Epithelial cell of esophagus (primary cell): ENCODE measurements at regions not wholly inside any gene's neighbourhood (a gene's known extent, or its start where the extent isn't known, plus 50 kb on each side); places are given as distances from the start of the nearest gene placed in this dataset.
A peak's percentile ranks its signal among the peaks of the same experiment; 100 is the strongest.
"Not testable (repeated sequence)": the region's sequence is repeated elsewhere in the genome, so short reads cannot be mapped to it uniquely, and the experiment has no call there.

Experiments used
- DNase-seq: peaks from one replicate; pipeline ENCODE4 v3.0.0; 2010; ENCODE audit warnings: low read depth
- H3K4me3 ChIP-seq: 2 replicates; pipeline ENCODE4 v1.5.1; 2011; ENCODE audit warnings: mild to moderate bottlenecking, low read length, control low read depth
- TF ChIP-seq, protein P1 (sequence below): IDR thresholded peaks from 2 replicates; pipeline ENCODE4 v1.5.1; 2011; ENCODE audit warnings: low read depth, mild to moderate bottlenecking, low read length, control low read depth, inconsistent platforms; ENCODE audit not compliant: insufficient read depth; ENCODE audit errors: missing control alignments

- DNase-seq: peak; percentile 84
- H3K4me3 ChIP-seq: no peak overlapping the region
- TF ChIP-seq, protein P1, sequence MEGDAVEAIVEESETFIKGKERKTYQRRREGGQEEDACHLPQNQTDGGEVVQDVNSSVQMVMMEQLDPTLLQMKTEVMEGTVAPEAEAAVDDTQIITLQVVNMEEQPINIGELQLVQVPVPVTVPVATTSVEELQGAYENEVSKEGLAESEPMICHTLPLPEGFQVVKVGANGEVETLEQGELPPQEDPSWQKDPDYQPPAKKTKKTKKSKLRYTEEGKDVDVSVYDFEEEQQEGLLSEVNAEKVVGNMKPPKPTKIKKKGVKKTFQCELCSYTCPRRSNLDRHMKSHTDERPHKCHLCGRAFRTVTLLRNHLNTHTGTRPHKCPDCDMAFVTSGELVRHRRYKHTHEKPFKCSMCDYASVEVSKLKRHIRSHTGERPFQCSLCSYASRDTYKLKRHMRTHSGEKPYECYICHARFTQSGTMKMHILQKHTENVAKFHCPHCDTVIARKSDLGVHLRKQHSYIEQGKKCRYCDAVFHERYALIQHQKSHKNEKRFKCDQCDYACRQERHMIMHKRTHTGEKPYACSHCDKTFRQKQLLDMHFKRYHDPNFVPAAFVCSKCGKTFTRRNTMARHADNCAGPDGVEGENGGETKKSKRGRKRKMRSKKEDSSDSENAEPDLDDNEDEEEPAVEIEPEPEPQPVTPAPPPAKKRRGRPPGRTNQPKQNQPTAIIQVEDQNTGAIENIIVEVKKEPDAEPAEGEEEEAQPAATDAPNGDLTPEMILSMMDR: no peak
Measured at GRCh38 chr20:23143986-23144690, 58.0 kb upstream of the CD93 start.

DNA sequence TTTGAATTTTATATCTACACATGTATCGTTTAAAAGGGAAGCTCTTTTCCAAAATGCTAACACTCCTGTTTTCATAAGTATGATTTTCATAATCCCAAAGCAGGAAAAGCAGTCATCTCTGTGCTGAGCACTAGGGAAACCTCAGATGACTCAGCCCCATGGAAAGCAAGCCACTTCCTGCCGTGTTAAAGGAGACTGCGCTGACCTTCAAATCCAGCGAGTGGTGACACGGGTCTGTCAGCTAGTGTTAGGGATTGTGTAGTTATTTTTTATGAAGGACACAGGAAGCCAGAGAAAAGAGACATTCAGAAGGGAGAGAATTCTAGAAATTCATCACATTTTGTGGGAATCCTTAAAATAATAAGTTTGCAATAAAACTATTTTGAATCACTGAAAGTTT, 57.0 kb upstream of the CD93 start:
- TF ChIP-seq, protein P1: no peak
- no peak overlapping the region for H3K4me3 ChIP-seq
- DNase-seq: peak; percentile 91

DNA sequence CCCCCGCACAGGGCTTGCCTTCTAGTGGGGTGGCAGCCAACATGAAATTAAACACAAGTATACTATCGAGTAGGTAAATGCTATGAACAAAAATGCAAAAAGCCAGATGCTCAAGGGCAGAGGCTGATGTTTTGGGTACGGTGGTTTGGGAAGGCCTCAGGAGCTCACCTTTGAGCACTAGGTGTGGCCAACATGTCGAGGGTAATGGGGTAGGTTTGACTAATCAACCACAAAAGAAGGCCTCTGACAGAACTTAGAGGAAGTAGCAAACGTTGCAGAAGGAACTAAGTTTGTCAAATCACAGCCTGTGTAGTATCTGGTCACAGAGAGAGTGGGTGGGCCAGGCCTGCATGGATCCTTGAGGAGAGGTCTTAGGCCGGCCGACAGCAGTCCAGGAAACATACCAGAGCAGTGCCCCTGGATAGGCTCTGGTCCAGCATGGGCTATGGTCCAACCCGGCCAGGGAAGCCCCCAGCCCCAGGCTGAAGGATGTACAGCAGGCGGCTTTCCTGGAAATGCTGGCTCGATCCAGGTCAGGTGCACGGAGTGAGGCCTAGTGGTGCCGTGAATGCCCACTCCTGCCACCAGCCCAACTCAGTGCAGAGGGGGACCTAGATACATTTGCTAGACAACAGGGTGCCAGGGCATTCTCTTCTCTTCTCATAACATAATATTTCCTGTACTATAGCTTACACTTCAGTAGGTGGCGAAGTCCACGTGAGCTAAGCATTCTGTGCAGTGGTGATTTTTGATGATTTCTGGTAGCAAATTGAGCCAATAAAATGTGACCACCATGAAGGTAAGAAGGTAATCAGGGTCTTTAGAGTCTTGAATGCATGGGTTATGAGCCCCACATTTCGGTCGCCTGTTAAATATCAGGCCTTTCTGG, 56.3 kb upstream of the CD93 start:
- H3K4me3 ChIP-seq: no peak overlapping the region
- DNase-seq: peak; percentile 45
- TF ChIP-seq, protein P1: no peak

DNA sequence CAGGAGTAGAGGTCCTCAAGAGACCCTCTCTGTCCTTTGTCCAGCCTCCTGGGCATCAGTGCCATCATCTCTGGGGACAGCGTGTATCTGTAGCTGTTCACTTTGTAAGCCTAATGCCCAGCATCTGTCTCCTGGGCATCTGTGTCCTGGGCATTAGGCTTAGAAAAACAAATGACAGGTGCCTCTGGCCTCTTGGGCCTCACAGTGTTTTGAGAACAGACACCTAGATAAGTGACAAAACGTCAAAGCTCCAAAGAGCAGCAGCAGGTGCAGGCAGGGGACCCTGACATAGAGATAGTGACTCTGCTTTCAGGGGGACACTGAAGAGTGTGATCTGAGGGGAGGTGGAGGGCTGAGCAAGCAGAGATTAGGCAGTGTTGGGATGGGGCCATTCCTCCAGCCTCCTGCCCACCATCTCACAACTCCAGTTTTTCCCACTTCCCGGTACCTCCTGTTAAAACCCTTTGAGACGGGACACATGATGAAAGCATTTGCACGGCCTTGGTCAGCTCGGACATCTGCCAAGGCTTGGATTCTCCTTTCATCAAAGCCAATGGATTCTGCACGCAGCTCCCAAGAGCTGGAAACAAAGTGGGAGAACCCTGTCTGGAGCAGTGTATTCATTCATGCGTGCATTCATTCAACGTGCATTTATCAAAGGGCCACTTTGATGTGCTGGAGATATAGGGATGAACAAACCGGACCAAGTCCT, 55.5 kb upstream of the CD93 start:
- DNase-seq: no peak
- H3K4me3 ChIP-seq: no peak overlapping the region
- TF ChIP-seq, protein P1: no peak

DNA sequence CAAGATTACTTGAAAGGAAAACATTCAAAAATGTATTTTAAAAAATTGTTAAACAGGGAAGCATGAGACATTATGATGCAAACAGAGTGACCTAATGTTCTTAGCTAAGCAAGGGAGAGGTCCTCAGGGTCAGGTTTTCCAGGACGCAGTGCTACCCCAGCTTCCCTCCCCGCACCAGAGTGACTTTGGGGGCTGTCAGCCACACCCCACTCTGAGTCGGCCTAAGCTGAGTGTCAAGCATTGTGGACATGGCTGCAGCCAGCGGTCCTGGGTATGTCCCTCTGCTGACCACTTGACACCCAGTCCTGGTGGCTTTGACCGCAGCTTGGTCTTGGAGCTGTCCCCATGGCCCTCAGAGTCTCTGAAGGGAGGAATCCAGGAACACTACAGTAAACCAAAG, 54.9 kb upstream of the CD93 start:
- no peak for DNase-seq
- TF ChIP-seq, protein P1: no peak

GRCh38 chr20:23139984-23140383, 53.9 kb upstream of the CD93 start:
- not testable (repeated sequence) for DNase-seq, H3K4me3 ChIP-seq

More for the DNA sequence above, 54.9 kb upstream of the CD93 start:
- no peak overlapping the region for H3K4me3 ChIP-seq

DNA sequence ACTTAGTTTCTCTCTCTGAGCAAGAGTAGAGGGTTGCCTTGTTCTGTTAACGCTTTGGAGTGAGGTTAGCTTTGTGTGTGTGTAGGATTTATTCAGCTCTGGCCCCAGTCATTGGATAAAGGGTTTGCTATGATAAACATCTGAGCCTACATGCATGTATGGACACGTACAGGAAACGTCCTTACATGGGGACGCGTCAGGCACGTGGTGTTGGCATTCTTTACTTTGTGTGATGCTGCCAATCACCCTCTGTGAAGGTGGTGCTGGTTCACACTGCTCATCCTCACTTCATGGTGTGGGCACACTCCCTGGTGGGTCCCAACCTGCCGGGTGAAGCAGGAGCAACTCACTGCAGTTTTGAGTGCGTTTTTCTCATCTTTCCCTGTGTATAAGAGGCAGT, 53.4 kb upstream of the CD93 start:
- peak; percentile 97 for DNase-seq
- TF ChIP-seq, protein P1: no peak
- no peak overlapping the region for H3K4me3 ChIP-seq
